GM21576 (cell line): ENCODE measurements at regions not wholly inside any gene's neighbourhood (a gene's known extent, or its start where the extent isn't known, plus 50 kb on each side); places are given as distances from the start of the nearest gene placed in this dataset.
A peak's percentile ranks its signal among the peaks of the same experiment; 100 is the strongest.
"Not testable (repeated sequence)": the region's sequence is repeated elsewhere in the genome, so short reads cannot be mapped to it uniquely, and the experiment has no call there.

ENCODE experiments used
- ATAC-seq: cut with Tn5 transposase; IDR thresholded peaks from one replicate; pipeline ENCODE4 v1.9.1; 2021; ENCODE audit warnings: mild to moderate bottlenecking, moderate library complexity; ENCODE audit not compliant: unreplicated experiment

DNA sequence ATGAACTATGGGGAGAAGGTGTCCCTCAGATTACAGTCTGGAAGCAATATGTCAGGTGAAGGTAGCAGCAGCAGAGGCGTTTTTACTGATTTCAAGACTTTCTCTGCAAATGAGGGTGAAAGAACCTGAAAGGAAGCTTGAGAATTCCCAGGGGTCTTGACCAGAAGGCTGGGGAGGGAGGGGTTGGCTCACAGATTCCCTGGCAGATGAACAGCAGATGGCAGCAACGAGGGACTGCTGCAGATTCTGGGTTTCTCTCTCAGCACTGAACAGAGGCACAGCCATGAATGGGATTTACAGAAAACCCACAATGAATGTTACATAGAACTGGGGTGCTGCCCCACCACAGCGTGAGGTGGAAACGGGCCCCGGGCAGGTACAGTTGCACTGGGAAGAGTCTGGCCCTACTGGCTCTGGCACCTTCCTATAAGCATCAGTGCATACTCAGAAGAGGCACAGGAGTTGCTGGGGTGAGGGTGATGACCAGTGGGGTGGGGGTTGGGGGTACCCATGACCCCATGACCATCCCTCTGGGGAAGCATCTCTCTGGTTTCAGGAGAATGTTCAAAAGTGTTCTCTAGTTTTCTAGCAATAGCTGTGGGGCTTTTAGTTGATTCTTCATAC lies 317.8 kb downstream of the SH2D4B start:
- peak; percentile 81 for ATAC-seq

DNA sequence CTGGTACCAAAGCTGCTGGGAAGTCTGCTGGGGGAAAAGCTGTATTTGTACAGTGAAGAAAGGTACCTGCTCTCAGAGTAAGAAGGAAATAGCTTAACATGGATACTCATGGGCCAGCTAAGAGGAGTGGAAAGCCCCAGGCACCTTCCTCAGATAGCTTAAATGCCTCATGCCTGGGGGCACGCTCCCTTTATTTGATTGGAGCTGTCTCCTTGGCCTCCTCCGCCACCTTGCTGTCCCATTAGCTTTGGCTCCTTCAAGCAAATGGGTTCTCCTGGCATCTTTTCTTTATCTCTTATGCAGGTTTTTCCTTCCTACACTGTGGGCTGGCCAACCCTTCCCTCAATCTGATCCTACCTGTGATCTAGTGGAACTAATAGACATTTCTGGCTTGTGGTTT lies 318.5 kb downstream of the SH2D4B start:
- no peak for ATAC-seq

DNA sequence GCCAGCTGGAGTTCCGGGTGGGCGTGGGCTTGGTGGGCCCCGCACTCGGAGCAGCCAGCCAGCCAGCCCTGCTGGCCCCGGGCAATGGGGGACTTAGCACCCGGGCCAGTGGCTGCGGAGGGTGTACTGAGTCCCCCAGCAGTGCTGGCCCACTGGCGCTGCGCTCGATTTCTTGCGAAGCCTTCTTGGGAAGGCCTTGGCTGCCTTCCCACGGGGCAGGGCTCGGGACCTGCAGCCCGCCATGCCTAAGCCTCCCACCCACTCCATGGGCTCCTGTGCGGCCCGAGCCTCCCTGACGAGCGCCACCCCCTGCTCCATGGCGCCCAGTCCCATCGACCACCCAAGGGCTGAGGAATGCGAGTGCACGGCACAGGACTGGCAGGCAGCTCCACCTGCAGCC lies 321.6 kb downstream of the SH2D4B start:
- not testable (repeated sequence) for ATAC-seq

DNA sequence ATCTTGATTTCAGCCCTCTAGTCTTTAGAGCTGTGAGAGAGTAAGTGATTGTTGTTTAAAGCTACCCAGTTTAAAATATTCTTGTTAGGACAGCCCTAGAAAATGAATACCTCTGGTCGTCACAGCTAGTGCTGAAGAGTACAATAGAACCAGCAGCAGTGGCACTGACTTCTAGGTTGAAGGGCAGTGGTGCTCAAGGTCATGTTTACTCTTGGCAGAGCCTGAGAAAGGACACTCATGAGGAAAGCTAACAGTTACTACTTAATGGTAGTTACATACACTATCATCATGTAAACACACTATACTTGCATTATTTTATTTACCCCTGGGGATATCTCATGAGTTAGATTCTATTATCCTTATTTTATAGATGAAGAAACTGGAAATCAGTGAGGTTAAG lies 323.0 kb downstream of the SH2D4B start:
- ATAC-seq: no peak

DNA sequence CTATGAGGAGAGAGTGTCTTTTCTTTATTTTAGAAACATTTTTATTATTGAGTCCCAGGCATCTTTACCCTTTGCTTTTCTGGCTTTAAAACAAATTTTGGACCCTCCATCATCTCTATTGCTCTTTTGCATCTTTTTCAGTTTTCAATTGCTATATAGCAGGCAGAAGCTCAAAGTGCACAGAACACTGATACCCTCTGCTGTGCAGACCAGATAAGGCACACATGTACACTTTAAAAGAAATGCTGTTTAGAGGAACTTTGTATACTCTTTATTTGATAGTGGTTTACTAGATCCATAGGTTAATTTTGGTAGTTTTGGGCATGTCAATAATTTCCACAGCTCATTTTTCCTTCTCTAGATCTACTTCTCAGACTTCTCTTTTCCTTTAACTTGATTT lies 324.2 kb downstream of the SH2D4B start:
- ATAC-seq: no peak

DNA sequence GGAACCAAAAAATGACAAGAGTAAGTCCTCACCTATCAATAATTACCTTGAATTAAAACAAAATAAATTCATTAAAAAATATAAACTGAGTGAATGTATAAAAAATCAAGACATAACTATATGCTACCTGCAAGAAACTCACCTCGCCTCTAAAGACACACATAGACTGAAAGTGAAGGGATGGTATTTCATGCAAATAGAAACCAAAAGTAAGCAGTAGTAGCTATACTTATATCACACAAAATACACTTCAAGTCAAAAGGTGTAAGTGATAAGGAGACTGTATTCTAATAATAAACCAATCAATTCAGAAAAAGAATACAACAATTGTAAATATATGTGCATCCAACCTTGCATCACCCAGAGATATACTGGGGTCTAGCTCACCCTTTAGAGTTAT lies 332.6 kb downstream of the SH2D4B start:
- peak; percentile 96 for ATAC-seq

DNA sequence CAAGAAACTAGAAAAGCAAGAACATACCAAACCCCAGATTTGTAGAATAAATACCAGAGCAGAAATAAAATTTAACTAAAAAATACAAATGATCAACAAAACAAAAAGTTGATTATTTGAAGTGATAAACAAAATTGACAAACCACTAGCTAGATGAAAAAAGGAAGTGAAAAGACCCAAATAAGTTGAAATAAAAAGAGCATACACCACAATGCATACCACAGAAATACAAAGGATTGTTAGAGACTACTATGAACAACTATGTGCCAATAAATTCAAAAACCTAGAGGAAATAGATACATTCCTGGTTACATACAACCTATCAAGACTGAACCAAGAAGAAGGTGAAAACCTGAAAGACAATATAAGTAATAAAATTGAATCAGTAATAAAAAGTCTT lies 333.4 kb downstream of the SH2D4B start:
- peak; percentile 55 for ATAC-seq

DNA sequence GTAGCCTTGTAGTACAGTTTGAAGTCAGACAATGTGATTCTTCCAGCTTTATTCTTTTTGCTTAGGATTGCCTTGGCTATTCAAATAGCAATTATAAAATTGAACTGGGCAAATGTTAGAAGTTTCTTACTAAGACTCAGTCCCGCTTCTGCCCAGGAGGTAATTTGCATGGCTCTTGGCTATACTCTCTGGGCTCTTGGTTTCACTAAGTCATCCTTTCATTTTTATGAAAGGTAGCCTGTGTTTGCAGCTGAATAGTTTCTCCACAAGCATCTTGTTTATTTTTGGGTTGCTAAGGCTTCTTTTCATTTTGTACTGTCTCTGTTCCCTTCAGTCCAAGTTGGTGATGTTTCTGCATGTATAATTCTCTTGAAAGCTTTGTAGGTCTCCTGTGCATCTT lies 340.6 kb downstream of the SH2D4B start:
- ATAC-seq: no peak

DNA sequence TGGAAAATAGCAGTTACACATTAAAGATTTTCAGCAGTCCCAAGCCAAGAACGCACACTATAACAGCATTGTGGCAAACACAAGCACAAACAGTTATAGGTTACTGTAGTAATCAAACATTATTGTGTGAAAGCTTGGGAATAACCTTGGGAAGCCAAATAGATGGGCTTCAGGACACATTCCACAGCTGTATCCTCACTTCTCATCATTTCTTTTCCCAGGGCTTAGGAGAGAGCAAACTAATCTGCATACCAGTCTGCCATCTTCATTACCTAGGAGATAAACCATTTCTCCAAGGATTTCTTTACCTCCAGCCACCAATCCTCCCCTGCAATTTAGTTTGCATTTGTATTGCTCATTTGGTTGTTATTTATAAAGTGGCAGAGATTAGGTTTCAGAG lies 352.4 kb downstream of the SH2D4B start:
- no peak for ATAC-seq

DNA sequence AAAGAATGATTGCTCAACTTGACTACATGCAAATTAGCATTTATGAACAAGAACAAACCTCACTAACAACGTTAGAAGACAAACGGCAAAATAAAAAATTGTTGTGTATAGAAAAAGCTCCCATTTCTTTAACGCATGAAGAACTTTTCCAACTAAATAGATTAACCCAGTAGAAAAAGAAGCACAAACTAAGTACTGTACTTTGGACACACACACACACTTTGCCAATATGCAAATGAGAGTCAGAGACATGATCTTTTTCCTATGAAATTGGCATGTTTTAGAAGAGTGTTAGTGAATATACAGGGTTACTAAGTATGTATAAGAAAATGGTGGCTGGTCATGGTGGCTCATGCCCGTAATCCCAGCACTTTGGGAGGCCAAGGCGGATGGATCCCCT lies 355.6 kb downstream of the SH2D4B start:
- ATAC-seq: no peak

DNA sequence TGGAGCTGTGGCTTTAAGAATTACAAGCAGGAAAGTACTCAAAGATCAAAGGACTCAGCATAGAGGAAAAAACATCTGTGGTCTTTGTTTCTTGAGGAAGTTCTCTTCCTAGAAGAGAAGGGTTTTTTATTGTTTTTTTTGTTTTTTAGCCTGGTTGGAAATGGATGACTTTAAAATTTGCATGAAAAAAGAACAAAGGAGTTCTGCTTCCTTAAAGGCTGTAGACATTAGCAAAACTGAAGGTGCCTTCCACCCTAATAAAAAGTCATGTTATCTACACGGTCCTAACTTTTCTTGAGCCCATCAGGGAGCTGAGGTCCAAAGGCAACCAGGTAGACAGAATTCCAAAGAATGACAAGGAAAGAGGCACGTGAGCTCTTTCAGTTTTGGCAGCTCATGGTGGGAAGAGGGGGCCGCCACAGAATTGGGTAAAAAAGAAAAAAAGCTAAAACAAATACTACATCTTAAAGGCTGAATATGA lies 356.6 kb downstream of the SH2D4B start:
- ATAC-seq: no peak

DNA sequence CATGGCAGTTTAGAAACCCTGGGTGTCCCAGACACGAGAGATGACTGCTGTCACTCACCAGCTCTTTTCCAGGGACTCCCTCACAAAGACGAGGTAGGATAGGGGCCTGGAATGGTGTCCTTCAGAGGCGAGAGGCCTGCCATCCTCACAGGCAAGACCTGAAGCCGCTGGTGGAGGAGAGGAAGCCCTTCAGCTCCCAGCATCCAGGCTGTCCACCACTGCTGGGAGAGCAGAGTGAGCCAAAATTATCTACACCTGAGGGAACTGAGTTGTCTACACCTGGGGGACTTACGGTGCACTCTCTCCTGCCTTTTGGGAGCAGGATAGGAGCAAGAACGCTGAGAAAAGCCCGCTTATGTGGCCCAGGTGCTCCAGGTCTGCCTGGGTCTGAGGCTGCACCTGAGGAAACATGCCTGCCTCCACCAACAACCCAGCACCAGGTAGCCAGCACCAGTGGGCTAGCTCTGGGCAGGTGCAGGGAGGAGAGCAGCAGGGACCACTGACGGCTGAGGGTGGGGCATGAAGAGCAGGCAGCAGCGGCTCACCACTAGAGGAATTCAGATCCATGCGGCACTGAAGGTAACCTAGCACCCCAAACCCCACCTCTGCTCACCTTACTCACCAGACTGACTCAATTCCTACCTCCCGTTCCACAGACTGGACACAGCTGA lies 357.2 kb downstream of the SH2D4B start:
- ATAC-seq: no peak

DNA sequence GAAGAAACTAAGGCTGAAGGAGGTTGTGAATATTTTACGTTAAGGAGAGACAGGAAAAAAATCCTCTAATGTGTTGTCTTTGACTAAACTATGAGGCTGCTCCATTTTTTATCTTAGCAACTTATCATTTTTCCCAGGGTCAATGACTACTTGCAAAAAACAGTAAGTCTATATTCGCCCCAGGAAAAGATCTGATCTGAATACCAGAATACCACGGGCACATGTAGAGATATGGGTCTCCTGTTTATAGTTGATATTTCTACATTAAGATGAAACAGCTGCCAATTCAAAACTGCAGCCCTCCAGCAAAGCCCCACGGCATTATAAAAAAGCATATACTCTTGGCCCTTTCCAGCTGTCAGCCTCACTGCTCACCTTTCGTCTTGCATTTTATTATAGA lies 358.4 kb downstream of the SH2D4B start:
- no peak for ATAC-seq

DNA sequence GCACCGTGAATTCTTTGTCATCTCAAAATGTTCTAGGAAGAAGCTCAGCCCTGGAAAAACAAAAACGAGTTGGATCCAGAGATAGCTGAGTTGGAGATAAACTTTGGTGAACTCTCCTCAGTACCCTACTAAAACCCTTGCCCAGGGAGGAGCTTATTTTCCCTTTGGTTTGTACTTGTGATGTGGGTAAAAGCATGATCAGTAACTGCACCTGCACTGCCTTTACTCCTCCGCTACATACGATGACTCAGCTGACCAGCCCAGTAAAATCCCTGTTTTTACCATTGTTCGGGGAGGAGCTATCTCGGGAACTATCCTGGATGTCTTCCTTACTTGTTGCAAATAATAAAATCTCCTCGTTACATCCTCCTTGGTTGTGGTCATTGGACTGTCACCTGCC lies 359.3 kb downstream of the SH2D4B start:
- ATAC-seq: no peak

DNA sequence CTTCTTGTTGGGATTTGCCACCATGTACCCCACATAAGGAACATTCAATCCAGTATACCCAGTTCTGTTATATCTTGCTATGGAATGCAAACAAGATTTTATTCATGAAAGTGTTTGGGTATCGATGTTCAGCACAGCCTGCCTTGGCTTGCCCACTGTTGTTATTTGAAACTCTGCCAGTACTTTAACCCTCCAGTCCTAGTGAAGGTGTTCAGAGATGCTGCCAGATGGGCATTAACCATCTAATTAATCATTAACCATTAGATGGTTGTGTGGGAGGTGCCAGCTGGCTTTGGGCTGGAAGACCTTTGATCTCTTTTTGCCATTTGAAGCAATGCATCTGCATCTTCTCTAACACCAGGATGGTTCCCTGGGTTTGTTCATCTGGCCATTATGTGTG lies 363.0 kb downstream of the SH2D4B start:
- no peak for ATAC-seq

DNA sequence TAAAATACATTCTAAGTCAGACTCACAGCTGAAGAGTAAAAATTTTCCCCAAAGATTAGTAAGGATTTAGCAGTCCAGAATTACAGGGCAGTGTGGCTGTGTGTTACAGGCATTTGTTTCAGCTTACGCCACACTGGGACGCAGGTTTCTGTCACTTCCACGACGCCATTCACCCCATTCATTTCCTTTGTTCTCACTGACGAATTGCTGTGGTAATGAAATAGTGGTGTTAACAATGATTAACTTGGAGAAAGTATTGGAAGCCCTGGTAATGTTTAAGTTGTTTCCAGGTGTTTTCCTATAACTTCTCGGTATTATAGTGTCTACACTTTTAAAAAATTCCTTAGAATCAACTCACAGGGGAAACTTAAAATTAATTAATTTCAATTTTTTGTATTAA lies 370.9 kb downstream of the SH2D4B start:
- ATAC-seq: no peak

DNA sequence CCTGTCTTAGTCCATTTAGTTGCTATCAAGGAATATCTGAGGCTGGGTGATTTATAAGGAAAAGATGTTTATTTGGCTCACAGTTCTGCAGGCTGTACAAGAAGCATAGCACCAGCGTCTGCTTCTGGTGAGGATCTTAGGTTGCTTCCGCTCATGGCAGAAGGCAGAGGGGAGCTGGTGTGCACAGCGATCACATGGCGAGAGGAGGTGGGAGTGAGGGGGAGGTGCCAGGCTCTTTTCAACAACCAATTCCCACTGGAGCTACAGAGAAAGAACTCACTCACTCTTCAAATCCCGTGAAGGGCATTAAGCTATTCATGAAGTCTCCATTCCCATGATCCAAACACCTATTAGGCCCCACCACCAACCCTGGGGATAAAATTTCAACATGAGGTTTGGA lies 371.6 kb downstream of the SH2D4B start:
- no peak for ATAC-seq

DNA sequence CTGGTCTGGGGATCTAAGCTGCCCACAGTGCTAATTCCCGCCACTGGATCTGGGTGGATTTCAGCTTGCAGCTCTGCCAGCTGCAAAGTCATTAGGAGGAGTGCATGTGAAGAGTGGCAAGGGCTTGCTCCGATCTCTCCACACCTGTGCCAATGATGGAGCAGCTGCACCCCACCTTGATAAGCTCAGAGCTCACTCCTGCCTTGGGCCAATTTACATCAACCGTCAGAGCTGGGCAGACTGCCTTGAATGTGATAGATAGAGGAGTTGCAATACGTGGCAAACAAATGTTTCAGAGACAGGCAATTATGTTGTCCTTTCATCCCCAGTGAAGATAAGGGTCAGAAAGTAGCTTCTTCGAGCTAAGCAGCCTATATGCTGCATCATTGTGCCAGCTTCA lies 379.9 kb downstream of the SH2D4B start:
- no peak for ATAC-seq

DNA sequence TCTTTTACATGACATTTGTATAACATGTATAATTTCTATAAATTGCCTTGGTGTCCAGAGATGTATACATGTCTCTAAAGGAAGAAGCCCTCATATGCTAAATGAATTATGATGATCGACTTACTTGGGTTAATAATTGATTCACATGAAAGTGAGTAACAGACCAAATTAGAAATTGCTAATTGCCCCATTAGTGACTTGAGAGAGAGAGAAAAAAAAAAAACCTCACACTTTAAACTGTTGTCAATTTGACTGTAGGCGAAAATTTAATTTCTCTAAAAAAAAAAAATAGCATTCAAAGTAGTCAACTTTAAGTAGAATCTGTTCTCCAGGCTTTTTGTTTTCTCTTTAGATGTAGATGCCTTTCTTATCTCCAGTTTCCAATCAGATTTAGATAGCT lies 383.3 kb downstream of the SH2D4B start:
- ATAC-seq: no peak

DNA sequence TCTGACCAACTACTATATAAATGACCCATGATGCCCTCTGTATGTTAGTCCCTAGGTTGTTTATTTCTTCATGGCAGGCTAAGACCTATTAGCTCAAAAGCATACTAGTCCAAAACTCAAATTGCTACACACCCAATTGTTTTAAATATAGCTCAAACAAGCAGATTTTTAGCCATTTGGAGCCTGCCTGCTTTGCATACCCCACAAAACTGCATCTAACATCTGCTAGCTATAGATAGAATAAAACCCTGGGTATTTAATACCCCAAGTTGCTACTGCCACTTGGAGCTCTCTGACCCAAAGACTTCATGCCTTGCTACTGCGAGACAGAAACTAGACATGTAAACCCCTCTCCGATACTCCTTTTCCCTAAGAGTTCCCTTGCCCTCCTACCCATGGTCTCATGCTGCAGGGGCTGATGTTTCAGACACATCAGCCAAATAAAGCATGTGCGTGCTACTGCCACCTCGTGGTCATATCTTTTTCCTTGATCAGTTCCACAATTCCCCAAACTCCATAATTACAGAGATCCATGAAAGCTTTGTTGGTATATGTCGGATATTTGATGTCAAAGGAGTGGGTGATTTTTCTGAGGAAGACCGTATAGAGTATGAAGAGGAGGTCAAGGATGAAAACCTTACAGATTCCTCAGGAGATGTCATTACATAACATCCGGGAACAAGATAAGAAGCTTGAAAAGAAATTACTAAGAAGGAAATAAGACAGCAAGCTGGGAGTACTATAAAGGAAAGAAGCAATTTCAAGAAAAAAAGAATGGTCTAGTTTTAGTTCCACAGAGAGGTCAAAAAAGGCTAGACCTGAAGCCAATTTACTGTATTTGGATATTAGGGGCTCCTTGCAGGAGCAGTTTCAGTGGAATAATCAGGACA lies 386.6 kb downstream of the SH2D4B start:
- no peak for ATAC-seq

DNA sequence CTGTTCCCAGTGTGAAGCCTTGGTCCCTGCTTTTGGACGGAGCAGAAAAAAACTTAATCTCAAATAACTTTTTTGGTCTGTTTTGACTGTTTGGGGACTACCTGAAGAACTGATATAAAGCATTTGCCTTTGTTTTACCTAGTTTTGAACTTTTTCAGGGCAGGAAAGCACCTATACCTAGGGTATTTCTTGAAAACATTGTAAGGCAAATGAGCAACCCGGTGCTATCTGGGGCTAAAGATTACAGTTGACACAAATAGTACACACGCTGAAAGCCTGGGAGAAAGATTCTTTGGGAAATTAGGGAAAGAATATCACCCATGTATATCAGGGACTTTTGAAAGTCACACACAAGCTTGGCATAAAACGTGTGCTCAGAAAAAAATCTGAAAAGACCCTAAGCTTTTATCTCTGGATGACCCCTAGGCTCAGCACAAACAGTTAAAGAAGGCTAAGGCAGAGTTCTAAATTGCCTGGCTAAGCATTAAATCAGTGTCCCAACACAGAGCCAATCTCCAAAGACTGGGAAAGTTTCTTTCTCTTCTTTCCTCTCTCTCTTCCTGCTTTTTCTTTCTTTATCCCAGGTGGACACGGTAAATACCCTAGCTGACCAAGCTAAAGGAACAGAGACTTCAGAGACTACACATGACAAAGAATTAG lies 389.8 kb downstream of the SH2D4B start:
- no peak for ATAC-seq
